SK-N-SH (cell line): ENCODE measurements at regions not wholly inside any gene's neighbourhood (a gene's known extent, or its start where the extent isn't known, plus 50 kb on each side); places are given as distances from the start of the nearest gene placed in this dataset.
"Not testable (repeated sequence)": the region's sequence is repeated elsewhere in the genome, so short reads cannot be mapped to it uniquely, and the experiment has no call there.

Source experiments
- CTCF ChIP-seq: fragments of 200-600 bp; sonication (generic); IDR thresholded peaks from 2 replicates; pipeline ENCODE4 v1.6.1; 2017; ENCODE audit warnings: antibody characterized with exemption, mild to moderate bottlenecking, moderate library complexity
- EZH2phosphoT487 ChIP-seq: fragments of 200-600 bp; sonication (generic); IDR thresholded peaks from 2 replicates; pipeline ENCODE4 v1.6.1; 2017; ENCODE audit warnings: low read depth, mixed run types, mild to moderate bottlenecking, antibody characterized with exemption, moderate library complexity, borderline replicate concordance
- FOXM1 ChIP-seq: IDR thresholded peaks from 2 replicates; pipeline ENCODE4 v1.4.0; 2012; ENCODE audit warnings: low read depth, mild to moderate bottlenecking
- MEF2A ChIP-seq: IDR thresholded peaks from 2 replicates; pipeline ENCODE4 v1.4.0; 2012; ENCODE audit warnings: low read depth, borderline replicate concordance
- POLR2AphosphoS5 ChIP-seq: IDR thresholded peaks from 2 replicates; pipeline ENCODE4 v1.6.1; 2012; ENCODE audit warnings: low read depth, low read length
- RAD21 ChIP-seq: IDR thresholded peaks from 2 replicates; pipeline ENCODE4 v1.6.1; 2012; ENCODE audit warnings: mild to moderate bottlenecking, low read length
- REST ChIP-seq: IDR thresholded peaks from 2 replicates; pipeline ENCODE4 v1.6.1; 2012; ENCODE audit warnings: mild to moderate bottlenecking, low read depth, low read length, moderate library complexity
- SIN3A ChIP-seq: IDR thresholded peaks from 2 replicates; pipeline ENCODE4 v1.6.1; 2012; ENCODE audit warnings: low read depth, mild to moderate bottlenecking, low read length, moderate library complexity, borderline replicate concordance
- ZBTB33 ChIP-seq: IDR thresholded peaks from 2 replicates; pipeline ENCODE4 v1.4.0; 2012; ENCODE audit warnings: low read depth, borderline replicate concordance

- not testable (repeated sequence) for TF ChIP-seq REST, RAD21, FOXM1, CTCF, POLR2AphosphoS5, SIN3A, MEF2A, ZBTB33, EZH2phosphoT487
Measured at GRCh38 chr10:6784429-6784828, 204.4 kb upstream of the PRKCQ start.
